IMR-90 (cell line): ENCODE measurements at regions not wholly inside any gene's neighbourhood (a gene's known extent, or its start where the extent isn't known, plus 50 kb on each side); places are given as distances from the start of the nearest gene placed in this dataset.

Experiments
- ATAC-seq: fragments of 200-7000 bp; cut with Tn5 transposase; 2 replicates; pipeline ENCODE4 v1.9.1; 2020; ENCODE audit warnings: low read depth, mild to moderate bottlenecking, moderate library complexity
- BruUV-seq: library from RNA; stranded (reverse); fragments of 400-500 nt; replicated peaks from 2 replicates; lab custom pipeline; 2021; lab: Mats Ljungman, UMichigan
- CTCF ChIA-PET: fragments of 300-600 bp; formaldehyde crosslinking; extraction: SDS; loops from one replicate; lab custom pipeline; 2021; ENCODE audit warnings: antibody characterized with exemption; lab: Yijun Ruan, JAX
- POLR2A ChIA-PET: fragments of 300-600 bp; sonication (Branson Sonifier 250); formaldehyde crosslinking; loops from one replicate; lab custom pipeline; 2022; ENCODE audit warnings: antibody characterized with exemption; ENCODE audit not compliant: unreplicated experiment; lab: Charles Lee
- DNase-seq: peaks from one replicate; pipeline ENCODE4 v3.0.0; 2013
- H2AFZ ChIP-seq: replicated peaks from 2 replicates; pipeline ENCODE3; 2013; ENCODE audit warnings: low read length, mild to moderate bottlenecking; ENCODE audit not compliant: poor library complexity
- H2AK5ac ChIP-seq: 2 replicates; pipeline ENCODE4 v1.6.1; 2013; ENCODE audit warnings: low read depth, low read length, inconsistent platforms
- H2AK9ac ChIP-seq: replicated peaks from 2 replicates; pipeline ENCODE3; 2013; ENCODE audit warnings: mild to moderate bottlenecking, low read depth, low read length, moderate library complexity; ENCODE audit not compliant: poor library complexity
- H2BK120ac ChIP-seq: 2 replicates; pipeline ENCODE4 v1.6.1; 2013; ENCODE audit warnings: low read depth, low read length, inconsistent platforms
- H2BK15ac ChIP-seq: 3 replicates; pipeline ENCODE4 v1.6.1; 2013; ENCODE audit warnings: low read depth, low read length, inconsistent platforms
- H2BK20ac ChIP-seq: 2 replicates; pipeline ENCODE4 v1.6.1; 2013; ENCODE audit warnings: low read depth, mild to moderate bottlenecking, inconsistent platforms, low read length, moderate library complexity
- H2BK5ac ChIP-seq: 2 replicates; pipeline ENCODE4 v1.6.1; 2013; ENCODE audit warnings: mild to moderate bottlenecking, low read depth, low read length, inconsistent platforms; ENCODE audit not compliant: poor library complexity, severe bottlenecking
- H3K14ac ChIP-seq: replicated peaks from 2 replicates; pipeline ENCODE4 v1.6.1; 2013; ENCODE audit warnings: low read depth, low read length, inconsistent platforms
- H3K18ac ChIP-seq: 2 replicates; pipeline ENCODE4 v1.6.1; 2013; ENCODE audit warnings: low read depth, low read length, control low read depth
- H3K23ac ChIP-seq: 2 replicates; pipeline ENCODE4 v1.6.1; 2013; ENCODE audit warnings: low read depth, low read length, inconsistent platforms
- H3K27ac ChIP-seq: 2 replicates; pipeline ENCODE4 v1.5.1; 2013; ENCODE audit warnings: mild to moderate bottlenecking, control low read depth, low read length; ENCODE audit not compliant: insufficient read depth
- H3K27me3 ChIP-seq: 2 replicates; pipeline ENCODE4 v1.6.1; 2013; ENCODE audit warnings: low read length; ENCODE audit not compliant: control insufficient read depth, insufficient read depth
- H3K36me3 ChIP-seq: 2 replicates; pipeline ENCODE4 v1.6.1; 2013; ENCODE audit warnings: low read length, mixed read lengths; ENCODE audit not compliant: control insufficient read depth, insufficient read depth
- H3K4ac ChIP-seq: 2 replicates; pipeline ENCODE4 v1.6.1; 2013; ENCODE audit warnings: low read depth, low read length, inconsistent platforms
- H3K4me1 ChIP-seq: 2 replicates; pipeline ENCODE4 v1.6.1; 2013; ENCODE audit warnings: low read length, mixed read lengths; ENCODE audit not compliant: control insufficient read depth, insufficient read depth
- H3K4me2 ChIP-seq: 2 replicates; pipeline ENCODE4 v1.6.1; 2013; ENCODE audit warnings: low read depth, mild to moderate bottlenecking, control low read depth, low read length, moderate library complexity
- H3K4me3 ChIP-seq: 2 replicates; pipeline ENCODE4 v1.5.1; 2013; ENCODE audit warnings: low read depth, mild to moderate bottlenecking, control low read depth, low read length, moderate library complexity; ENCODE audit not compliant: insufficient read depth
- H3K56ac ChIP-seq: 2 replicates; pipeline ENCODE4 v1.6.1; 2013; ENCODE audit warnings: low read length, inconsistent platforms; ENCODE audit not compliant: insufficient read depth; ENCODE audit errors: extremely low read depth
- H3K79me1 ChIP-seq, 2 experiments: 2 replicates each; pipeline ENCODE4 v1.6.1; 2013; ENCODE audit warnings: low read length in 2 of 2, inconsistent platforms in 1 of 2, low read depth in 1 of 2
- H3K9ac ChIP-seq: 2 replicates; pipeline ENCODE4 v1.6.1; 2013; ENCODE audit warnings: low read depth, low read length, control low read depth
- H3K9me1 ChIP-seq: 2 replicates; pipeline ENCODE4 v1.6.1; 2013; ENCODE audit warnings: low read length, inconsistent platforms; ENCODE audit not compliant: insufficient read depth
- H3K9me3 ChIP-seq: 2 replicates; pipeline ENCODE4 v1.6.1; 2013; ENCODE audit warnings: low read length; ENCODE audit not compliant: control insufficient read depth, insufficient read depth
- H4K20me1 ChIP-seq: 2 replicates; pipeline ENCODE4 v1.6.1; 2013; ENCODE audit warnings: low read length, inconsistent platforms; ENCODE audit not compliant: insufficient read depth
- H4K5ac ChIP-seq: 2 replicates; pipeline ENCODE4 v1.6.1; 2013; ENCODE audit warnings: mild to moderate bottlenecking, low read depth, low read length, control low read depth
- H4K8ac ChIP-seq, 2 experiments: 2 replicates each; pipeline ENCODE4 v1.6.1; 2013; ENCODE audit warnings: low read depth in 2 of 2, low read length in 2 of 2, control low read depth in 1 of 2, inconsistent platforms in 1 of 2
- H4K91ac ChIP-seq: 2 replicates; pipeline ENCODE4 v1.6.1; 2013; ENCODE audit warnings: low read depth, low read length, inconsistent platforms; ENCODE audit not compliant: insufficient read depth
- BHLHE40 ChIP-seq: fragments of 150-350 bp; IDR thresholded peaks from 2 replicates; pipeline ENCODE4 v1.6.1; 2016; ENCODE audit warnings: mild to moderate bottlenecking, low read depth, low read length
- CEBPB ChIP-seq: IDR thresholded peaks from 2 replicates; pipeline ENCODE4 v1.6.1; 2012; ENCODE audit warnings: low read depth, low read length, improper control_type of control experiment
- CTCF ChIP-seq: conservative IDR thresholded peaks from 2 replicates; pipeline ENCODE4 v1.5.1; 2012; ENCODE audit warnings: mild to moderate bottlenecking, low read depth, low read length, improper control_type of control experiment
- ELK1 ChIP-seq: fragments of 150-350 bp; IDR thresholded peaks from 2 replicates; pipeline ENCODE4 v1.6.1; 2016; ENCODE audit warnings: low read depth, mild to moderate bottlenecking, low read length, moderate library complexity, borderline replicate concordance
- FOS ChIP-seq: fragments of 150-350 bp; IDR thresholded peaks from 2 replicates; pipeline ENCODE4 v1.6.1; 2016; ENCODE audit warnings: low read depth, low read length
- MAFK ChIP-seq: IDR thresholded peaks from 2 replicates; pipeline ENCODE4 v1.6.1; 2012; ENCODE audit warnings: low read depth, low read length, improper control_type of control experiment
- MXI1 ChIP-seq: IDR thresholded peaks from 2 replicates; pipeline ENCODE4 v1.6.1; 2012; ENCODE audit warnings: low read depth, mild to moderate bottlenecking, low read length, moderate library complexity, borderline replicate concordance
- POLR2A ChIP-seq: IDR thresholded peaks from 2 replicates; pipeline ENCODE4 v1.6.1; 2012; ENCODE audit warnings: mild to moderate bottlenecking, low read depth, low read length
- RAD21 ChIP-seq: IDR thresholded peaks from 2 replicates; pipeline ENCODE4 v1.6.1; 2012; ENCODE audit warnings: low read length, improper control_type of control experiment
- RCOR1 ChIP-seq: IDR thresholded peaks from 2 replicates; pipeline ENCODE4 v1.6.1; 2012; ENCODE audit warnings: mild to moderate bottlenecking, low read length, improper control_type of control experiment; ENCODE audit not compliant: insufficient replicate concordance
- SMC3 ChIP-seq: fragments of 150-350 bp; IDR thresholded peaks from 2 replicates; pipeline ENCODE4 v1.6.1; 2016; ENCODE audit warnings: low read depth, mild to moderate bottlenecking, antibody characterized with exemption, low read length, moderate library complexity
- USF2 ChIP-seq: fragments of 150-350 bp; IDR thresholded peaks from 2 replicates; pipeline ENCODE4 v1.6.1; 2017; ENCODE audit warnings: mild to moderate bottlenecking, antibody characterized with exemption, low read length, low read depth
- WGBS, 2 experiments: methylation state at CpG; one replicate each; pipeline versions ENCODE4 v1.1.5 to v1.1.7; 2013; ENCODE audit warnings: missing lambda C conversion rate in 2 of 2; ENCODE audit not compliant: insufficient read length in 1 of 2; ENCODE audit errors: extremely low coverage in 2 of 2; 5-methylcytosine and 5-hydroxymethylcytosine counted together
- dilution Hi-C: fragments of 300-500 bp; cut with HindIII; formaldehyde crosslinking; loops from one replicate; pipeline ENCODE4 v1.14.3; 2018; ENCODE audit warnings: low sequenced_read_pairs; ENCODE audit not compliant: unreplicated experiment
- in situ Hi-C: fragments of 300-500 bp; cut with MboI; formaldehyde crosslinking; loops from 3 replicates; pipeline ENCODE4 v1.14.3; 2019; ENCODE audit warnings: low sequenced_read_pairs, inconsistent platforms, mixed read lengths
- intact Hi-C: fragments of 100-400 bp; cut with micrococcal nuclease; formaldehyde crosslinking; loops from 2 replicates; pipeline ENCODE4 v1.10.0; 2022

GRCh38 chr12:81956468-81956860 lies 197.3 kb upstream of the PPFIA2 start:
- Histone ChIP-seq H4K20me1 (no peaks in the 10 kb centered on the region), H2AK9ac (no peak overlapping the region), H2BK120ac (no peak overlapping the region), H2AFZ (no peak overlapping the region), H3K14ac (no peak overlapping the region), H3K9ac (no peak overlapping the region), H3K18ac (no peak overlapping the region), H4K91ac (no peak overlapping the region), H4K5ac (no peak overlapping the region), H3K23ac (no peak overlapping the region), H3K9me3 (no peaks in the 10 kb centered on the region), H4K8ac (no peak overlapping the region), H3K27me3 (no peaks in the 10 kb centered on the region), H3K4me2 (no peak overlapping the region), H2BK5ac (no peak overlapping the region), H3K27ac (no peak overlapping the region), H2BK20ac (no peak overlapping the region), H3K79me1 (no peaks in the 10 kb centered on the region), H3K4me1 (no peaks in the 10 kb centered on the region), H3K56ac (no peak overlapping the region), H2BK15ac (no peak overlapping the region), H3K4me3 (no peak overlapping the region), H3K9me1 (no peaks in the 10 kb centered on the region), H2AK5ac (no peak overlapping the region), H3K4ac (no peak overlapping the region), H3K36me3 (no peaks in the 10 kb centered on the region)
- POLR2A ChIA-PET, result no interaction called here
- no peak for TF ChIP-seq BHLHE40
- TF ChIP-seq SMC3, result no peak
- no peak for TF ChIP-seq FOS
- TF ChIP-seq USF2, result no peak
- TF ChIP-seq RCOR1, result no peak
- no peak for TF ChIP-seq RAD21
- no peak for TF ChIP-seq CTCF
- TF ChIP-seq POLR2A, result no peak
- TF ChIP-seq MAFK, result no peak
- TF ChIP-seq ELK1, result no peak
- TF ChIP-seq CEBPB, result no peak
- no peak for TF ChIP-seq MXI1
- dilution Hi-C loops, result no loop called here
- intact Hi-C loops, result no loop called here
- ATAC-seq (no peak), DNase-seq (no peak)
- CTCF ChIA-PET, result interaction anchor here (0.6 kb wide), 1 partner anchor 29 kb away, joined by 3 read pairs; no protein-coding TSS in a partner anchor
- BruUV-seq, result no TSS peak
- in situ Hi-C loops, result no loop called here
- no CpG with 5 or more reads among the region's 1 CpG for WGBS, 2 experiments
